HG03135 (cell line): ENCODE measurements at regions not wholly inside any gene's neighbourhood (a gene's known extent, or its start where the extent isn't known, plus 50 kb on each side); places are given as distances from the start of the nearest gene placed in this dataset.

ENCODE experiments used
- ATAC-seq: cut with Tn5 transposase; IDR thresholded peaks from one replicate; pipeline ENCODE4 v1.9.1; 2021; ENCODE audit warnings: mild to moderate bottlenecking, moderate library complexity; ENCODE audit not compliant: unreplicated experiment

- ATAC-seq: peak; percentile 87
Measured at GRCh38 chr7:55641273-55641691, 69.0 kb upstream of the VOPP1 start.

GRCh38 chr7:55639640-55640039 is 67.3 kb upstream of the VOPP1 start:
- ATAC-seq: no peak

DNA sequence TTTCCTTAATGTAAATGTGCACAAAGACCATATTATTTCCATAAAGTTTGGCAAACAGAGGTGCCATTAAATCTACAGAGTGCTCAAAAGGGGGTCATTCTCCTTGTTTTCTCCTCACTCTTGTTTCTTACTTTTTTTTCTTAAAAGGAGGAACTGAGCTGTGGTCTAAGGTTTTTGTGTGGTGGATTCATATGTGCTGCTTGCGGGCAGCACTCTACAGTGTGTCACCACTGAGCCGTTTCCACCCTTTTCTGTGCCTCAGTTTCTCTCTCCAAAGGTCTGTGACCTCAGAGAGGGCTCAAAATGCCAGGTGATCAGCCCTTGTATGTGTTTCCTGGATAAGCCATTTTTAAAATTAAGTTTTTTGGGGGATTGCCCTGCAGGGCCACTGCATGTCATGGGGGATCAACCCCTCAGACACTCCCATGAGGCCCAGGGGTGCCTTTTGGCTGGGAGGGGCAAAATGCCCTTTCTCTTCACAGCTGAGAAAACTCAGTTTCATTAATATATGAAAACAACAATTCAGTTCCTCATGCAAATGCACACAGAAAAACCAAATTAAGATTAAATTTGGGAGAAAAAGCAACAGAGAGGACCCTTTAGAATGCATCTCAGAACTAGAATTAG is 56.9 kb upstream of the VOPP1 start:
- ATAC-seq: no peak

- ATAC-seq: no peak
Measured at GRCh38 chr7:55624813-55625212, 52.5 kb upstream of the VOPP1 start.

- no peak for ATAC-seq
Measured at GRCh38 chr7:55623617-55624016, 51.3 kb upstream of the VOPP1 start.

DNA sequence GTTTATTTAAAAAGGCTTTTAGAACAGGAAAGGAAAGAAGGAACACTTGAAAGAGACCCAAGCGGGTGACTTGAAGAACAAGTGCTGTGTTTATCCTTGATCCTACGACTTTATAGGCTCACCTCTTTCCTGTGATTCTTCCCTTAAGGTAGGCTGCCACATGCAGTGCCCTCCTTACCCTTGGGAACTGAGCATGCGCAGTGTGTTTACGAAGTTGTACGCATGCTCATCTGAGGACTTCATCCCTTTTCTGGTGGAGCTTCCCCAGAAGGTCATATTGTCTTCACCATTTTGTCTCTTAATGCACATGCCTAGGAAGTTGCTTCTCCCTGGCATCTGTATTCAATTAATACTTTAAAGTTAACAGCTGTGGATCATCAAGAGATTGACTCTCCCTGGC is 49.9 kb upstream of the VOPP1 start:
- no peak for ATAC-seq
